Ascending aorta (tissue), 2 donors: ENCODE measurements at regions not wholly inside any gene's neighbourhood (a gene's known extent, or its start where the extent isn't known, plus 50 kb on each side); places are given as distances from the start of the nearest gene placed in this dataset.

Experiments used
- DNase-seq, 2 donors: peaks; one replicate each; pipeline ENCODE4 v3.0.0-alpha.2; 2019; ENCODE audit warnings: low spot score in 2 of 2
- H3K27ac ChIP-seq, 2 donors: fragments of 200-600 bp; sonication (generic); one replicate each; pipeline ENCODE4 v1.5.1; 2016 to 2017; ENCODE audit warnings: mild to moderate bottlenecking in 1 of 2
- H3K27me3 ChIP-seq: fragments of 200-600 bp; sonication (generic); one replicate; pipeline ENCODE4 v1.5.1; 2017
- H3K36me3 ChIP-seq, 2 donors: fragments of 200-600 bp; sonication (generic); one replicate each; pipeline ENCODE4 v1.5.1; 2016
- H3K4me1 ChIP-seq, 2 donors: fragments of 200-600 bp; sonication (generic); one replicate each; pipeline ENCODE4 v1.5.1; 2016 to 2017; ENCODE audit warnings: mild to moderate bottlenecking in 1 of 2
- H3K4me3 ChIP-seq, 2 donors: fragments of 200-600 bp; sonication (generic); one replicate each; pipeline ENCODE4 v1.5.1; 2016 to 2017; ENCODE audit warnings: mild to moderate bottlenecking in 1 of 2
- H3K9me3 ChIP-seq, 2 donors: fragments of 200-600 bp; sonication (generic); one replicate each; pipeline ENCODE4 v1.5.1; 2016
- CTCF ChIP-seq, 3 experiments: fragments of 200-600 bp in 2 of 3; fragments of 450-650 bp in 1 of 3; sonication (generic) in 2 of 3; IDR thresholded peaks; one replicate each; pipeline ENCODE4 v1.5.1; 2016 to 2019; ENCODE audit warnings: antibody characterized with exemption in 3 of 3, mild to moderate bottlenecking in 1 of 3, moderate library complexity in 1 of 3
- intact Hi-C: fragments of 100-400 bp; cut with DNase I; formaldehyde crosslinking; loops from one replicate; pipeline ENCODE4 v1.15.1; 2023

GRCh38 chr2:179340678-179341077 is 76.0 kb upstream of the SESTD1 start:
- H3K36me3 ChIP-seq: no peaks in the 10 kb centered on the region
- no peak for DNase-seq
- intact Hi-C loops: loop anchor here (2.0 to 5.0 kb wide), 3 partner anchors 68 to 123 kb away; partner anchors contain the start of gene SESTD1
- H3K27ac ChIP-seq: peak overlapping the region in 1 of 2 donors; percentile 4
- peak in 1 of 3 experiments; percentile 6 for TF ChIP-seq CTCF (IDR thresholded peaks at IDR 0.05)
- no peak overlapping the region for H3K4me3 ChIP-seq
- peaks cover 4 to 25% of the 10 kb centered on the region in 2 donors for H3K4me1 ChIP-seq
- no peaks in the 10 kb centered on the region for H3K9me3 ChIP-seq
- no peaks in the 10 kb centered on the region for H3K27me3 ChIP-seq

- H3K27ac ChIP-seq: peak overlapping the region; percentile 3 to 39
- no peaks in the 10 kb centered on the region for H3K27me3 ChIP-seq
- intact Hi-C loops: no loop called here
- no peak for DNase-seq
- no peak for TF ChIP-seq CTCF (IDR thresholded peaks at IDR 0.05)
- no peak overlapping the region for H3K4me3 ChIP-seq
- peaks cover 0 to 17% of the 10 kb centered on the region in 2 donors for H3K4me1 ChIP-seq
- H3K9me3 ChIP-seq: no peaks in the 10 kb centered on the region
- H3K36me3 ChIP-seq: no peaks in the 10 kb centered on the region
These were observed 74.0 kb upstream of the SESTD1 start for GRCh38 chr2:179338681-179339080.

- Histone ChIP-seq H3K27me3 (no peaks in the 10 kb centered on the region), H3K36me3 (no peaks in the 10 kb centered on the region), H3K4me3 (no peak overlapping the region), H3K4me1 (peaks cover 0 to 18% of the 10 kb centered on the region in 2 donors), H3K27ac (no peak overlapping the region), H3K9me3 (no peaks in the 10 kb centered on the region)
- TF ChIP-seq CTCF (IDR thresholded peaks at IDR 0.05): no peak
- no peak for DNase-seq
- intact Hi-C loops: no loop called here
These were observed 72.3 kb upstream of the SESTD1 start for GRCh38 chr2:179336782-179337534.

GRCh38 chr2:179335732-179336131 is 71.1 kb upstream of the SESTD1 start:
- H3K4me1 ChIP-seq: peaks cover 0 to 18% of the 10 kb centered on the region in 2 donors
- DNase-seq: no peak
- no peak overlapping the region for H3K4me3 ChIP-seq
- no peak for TF ChIP-seq CTCF (IDR thresholded peaks at IDR 0.05)
- intact Hi-C loops: no loop called here
- H3K9me3 ChIP-seq: no peaks in the 10 kb centered on the region
- H3K27me3 ChIP-seq: no peaks in the 10 kb centered on the region
- no peaks in the 10 kb centered on the region for H3K36me3 ChIP-seq
- H3K27ac ChIP-seq: no peak overlapping the region

- no peak overlapping the region for H3K27ac ChIP-seq
- no peak for TF ChIP-seq CTCF (IDR thresholded peaks at IDR 0.05)
- no peak for DNase-seq
- no peaks in the 10 kb centered on the region for H3K36me3 ChIP-seq
- H3K27me3 ChIP-seq: no peaks in the 10 kb centered on the region
- H3K4me1 ChIP-seq: peaks cover 0 to 8% of the 10 kb centered on the region in 2 donors
- no peaks in the 10 kb centered on the region for H3K9me3 ChIP-seq
- intact Hi-C loops: no loop called here
- no peak overlapping the region for H3K4me3 ChIP-seq
These were observed 68.3 kb upstream of the SESTD1 start for GRCh38 chr2:179332903-179333302.
